ENCODE measurements at regions not wholly inside any gene's neighbourhood (a gene's known extent, or its start where the extent isn't known, plus 50 kb on each side); places are given as distances from the start of the nearest gene placed in this dataset.

GRCh38 chr1:58864654-58865053 lies 80.8 kb upstream of the JUN start:
- DNase-seq = no peak

DNA sequence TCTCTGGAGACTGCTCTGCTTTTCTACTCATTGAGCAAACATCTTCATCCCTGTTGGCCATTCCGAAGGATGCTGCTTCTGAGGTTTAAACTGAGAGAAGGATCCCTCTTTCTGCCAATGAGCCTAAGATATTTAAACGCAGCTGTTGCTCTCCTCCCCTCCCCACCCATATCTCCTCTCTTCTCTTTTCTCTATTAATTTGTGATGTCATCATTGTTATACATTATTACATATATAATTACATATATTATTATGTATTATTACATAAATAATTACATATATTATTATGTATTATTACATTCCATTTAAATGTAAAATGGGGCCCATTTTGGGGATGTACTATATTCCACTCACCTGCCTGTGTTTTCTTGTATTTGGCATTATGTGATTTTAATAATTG lies 82.7 kb upstream of the JUN start:
- DNase-seq = no peak

GRCh38 chr1:58869638-58870297 lies 85.9 kb upstream of the JUN start:
- no peak for DNase-seq

- DNase-seq = no peak
Measured at GRCh38 chr1:58870298-58870676, 86.4 kb upstream of the JUN start.

- DNase-seq = no peak
Measured at GRCh38 chr1:58874342-58874741, 90.5 kb upstream of the JUN start.

GRCh38 chr1:58874757-58875755 lies 91.2 kb upstream of the JUN start:
- DNase-seq = no peak

- DNase-seq = no peak
Measured at GRCh38 chr1:58879464-58879863, 95.6 kb upstream of the JUN start.

DNA sequence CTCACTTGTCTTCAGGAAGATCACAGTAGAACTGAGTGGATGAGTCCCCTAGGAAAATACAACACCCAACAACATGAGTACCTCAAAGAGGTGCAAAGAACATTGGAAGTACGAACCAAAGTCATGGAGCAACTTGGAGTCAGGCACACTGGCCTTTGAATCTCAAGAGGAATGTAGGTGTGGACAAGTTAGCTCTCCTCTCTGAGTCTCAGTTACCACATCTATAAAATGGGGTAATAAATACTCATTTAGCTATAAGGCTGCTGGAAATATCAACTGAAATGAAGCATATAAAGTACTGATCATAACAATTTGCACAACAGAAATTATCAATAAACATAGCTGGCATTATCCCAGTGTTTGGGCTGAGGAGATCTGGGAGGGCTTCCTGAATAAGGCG lies 96.7 kb upstream of the JUN start:
- DNase-seq = no peak

GRCh38 chr1:58881471-58881994 lies 97.7 kb upstream of the JUN start:
- DNase-seq = no peak

- DNase-seq = no peak
Measured at GRCh38 chr1:58882322-58882948, 98.6 kb upstream of the JUN start.

DNA sequence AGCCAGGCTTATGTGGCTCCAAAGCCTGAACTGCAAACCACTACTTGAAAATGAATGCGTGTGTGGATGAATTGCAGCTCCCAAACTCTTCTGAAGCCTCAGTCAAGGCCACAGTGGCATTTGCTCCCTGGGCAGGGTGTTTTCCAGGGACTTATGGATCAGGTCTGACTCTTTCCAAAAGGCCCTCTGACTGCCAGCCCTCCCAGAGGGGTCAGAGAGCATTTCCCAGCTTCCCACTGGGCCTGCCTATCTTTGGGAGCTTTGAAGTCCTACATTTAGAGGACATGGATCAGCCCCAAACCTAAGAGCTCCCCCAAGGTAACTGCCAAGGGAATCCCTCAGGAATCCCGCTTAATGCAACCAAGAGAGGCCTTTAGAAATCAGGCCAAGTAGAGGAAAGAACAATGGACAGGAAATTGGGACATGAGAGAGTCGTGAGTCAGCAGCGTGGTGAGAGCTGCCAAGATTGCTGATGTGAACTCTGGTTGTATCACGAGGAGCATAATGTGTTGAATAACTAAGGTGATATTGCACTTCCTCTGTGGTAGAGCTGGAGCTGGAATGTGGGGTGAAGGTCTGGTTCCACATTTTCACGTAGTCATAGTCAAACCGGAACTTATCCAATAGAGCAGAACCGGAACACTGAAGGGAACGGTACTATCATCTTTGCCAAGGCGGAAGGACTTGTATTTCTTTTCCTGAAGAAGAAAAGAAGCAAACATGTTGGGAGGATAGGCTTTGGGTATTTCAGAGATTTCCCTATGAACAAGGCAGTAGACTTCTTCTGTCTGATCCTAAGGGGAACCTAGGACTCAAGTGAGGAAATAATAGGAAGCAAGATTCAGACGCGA lies 99.4 kb upstream of the JUN start:
- DNase-seq = no peak

- DNase-seq = no peak
Measured at GRCh38 chr1:58883888-58884482, 100.1 kb upstream of the JUN start.

DNA sequence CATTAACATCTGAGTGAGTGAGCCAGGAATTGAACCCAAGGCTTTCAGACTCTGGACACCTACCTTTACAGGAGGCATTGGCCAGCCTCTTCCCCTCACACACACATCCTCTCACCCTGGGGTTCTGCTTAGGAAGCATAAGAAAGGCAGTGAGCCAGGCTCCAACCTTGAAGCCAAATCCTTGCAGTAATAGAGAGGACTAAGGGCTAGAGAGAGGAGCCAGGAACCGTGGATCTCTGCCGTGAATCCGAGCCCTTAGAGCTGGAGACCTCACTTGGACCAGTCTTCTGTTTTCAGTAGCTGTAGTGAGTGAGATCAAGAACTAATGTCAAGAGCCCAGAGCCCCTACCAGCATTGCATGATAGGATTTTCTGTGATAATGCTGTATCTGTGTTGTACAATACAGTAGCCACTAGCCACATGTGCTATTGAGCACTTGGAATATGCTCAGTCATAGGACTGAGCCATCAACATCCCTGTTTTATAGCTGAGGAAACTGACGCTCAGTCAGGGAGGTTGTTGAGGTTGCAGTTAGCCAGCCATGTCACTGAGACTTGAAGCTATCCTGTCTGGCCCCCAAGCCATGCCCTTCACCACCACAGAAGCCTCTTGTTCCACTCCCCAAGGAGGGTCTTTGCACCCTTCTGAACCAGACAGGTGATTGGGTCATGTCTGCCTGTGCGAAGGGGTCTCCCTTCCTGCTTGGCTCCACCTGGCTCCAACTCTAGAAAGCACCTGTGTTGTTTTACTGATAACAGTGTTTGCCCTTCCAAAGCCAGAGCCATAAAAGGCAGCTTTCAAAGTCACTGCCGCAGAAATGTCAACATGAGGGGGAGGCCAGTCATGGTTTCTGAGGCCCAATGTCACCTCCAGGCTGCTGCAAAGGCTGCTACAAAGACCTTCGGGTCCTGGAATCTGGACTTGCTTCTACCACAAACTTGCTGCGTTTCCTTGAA lies 101.1 kb upstream of the JUN start:
- no peak for DNase-seq

DNA sequence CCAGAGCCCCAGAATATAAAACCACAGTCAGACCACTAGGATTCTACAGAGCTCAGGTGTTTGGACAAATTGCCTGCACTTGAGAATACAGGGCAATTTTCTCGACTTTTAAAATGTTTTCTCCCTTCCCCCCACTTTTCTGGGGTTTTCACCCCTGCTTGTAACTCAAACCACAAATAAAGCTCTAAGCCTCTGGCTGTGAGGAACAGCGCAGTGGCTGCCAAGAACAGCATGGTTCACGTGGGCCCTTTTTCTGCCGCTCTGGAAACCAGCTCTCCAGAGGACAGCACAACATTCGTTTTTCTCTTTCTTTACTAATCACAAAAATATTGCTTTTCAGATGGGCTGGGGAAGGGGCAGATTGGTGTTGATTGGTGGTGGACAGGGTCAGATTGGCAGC lies 102.2 kb upstream of the JUN start:
- no peak for DNase-seq

- DNase-seq = no peak
Measured at GRCh38 chr1:58886611-58887010, 102.8 kb upstream of the JUN start.

DNA sequence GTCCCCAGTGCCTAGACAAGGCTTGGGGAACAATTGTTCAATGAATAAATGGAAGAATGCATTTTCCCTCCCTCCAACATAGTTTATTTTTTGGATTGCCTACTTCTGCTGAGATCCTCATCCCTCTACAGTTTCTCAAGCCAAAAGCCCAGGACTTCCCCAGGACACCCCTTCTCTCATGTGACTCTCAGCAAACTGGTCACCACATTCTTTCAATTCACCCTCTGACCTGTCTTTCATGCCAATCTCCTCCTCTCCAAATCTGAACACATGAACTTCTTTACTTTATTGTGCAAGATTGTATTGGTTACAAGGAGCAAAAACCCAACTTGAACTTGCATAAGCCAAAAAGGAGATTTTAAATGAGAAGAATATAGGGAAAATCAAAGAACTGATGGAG lies 103.2 kb upstream of the JUN start:
- no peak for DNase-seq

DNA sequence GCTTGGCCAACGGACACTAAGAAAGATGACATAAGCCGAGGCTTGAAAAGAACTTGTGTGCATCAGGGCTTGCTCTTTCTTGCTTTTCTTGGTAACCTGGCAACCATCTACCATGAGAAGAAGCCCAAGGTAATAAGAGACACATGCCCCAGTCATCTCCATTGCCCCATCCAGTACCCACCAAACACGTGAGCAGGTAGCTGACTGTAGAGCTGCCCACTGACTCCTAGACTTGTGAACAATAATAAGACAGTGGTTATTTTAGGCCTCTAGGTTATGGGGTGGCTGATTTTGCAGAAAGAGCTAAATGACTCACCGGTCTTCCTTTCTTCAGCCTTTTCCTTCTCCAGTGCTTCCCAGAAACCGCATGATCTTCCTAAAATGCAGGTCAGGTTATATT lies 105.0 kb upstream of the JUN start:
- no peak for DNase-seq

DNA sequence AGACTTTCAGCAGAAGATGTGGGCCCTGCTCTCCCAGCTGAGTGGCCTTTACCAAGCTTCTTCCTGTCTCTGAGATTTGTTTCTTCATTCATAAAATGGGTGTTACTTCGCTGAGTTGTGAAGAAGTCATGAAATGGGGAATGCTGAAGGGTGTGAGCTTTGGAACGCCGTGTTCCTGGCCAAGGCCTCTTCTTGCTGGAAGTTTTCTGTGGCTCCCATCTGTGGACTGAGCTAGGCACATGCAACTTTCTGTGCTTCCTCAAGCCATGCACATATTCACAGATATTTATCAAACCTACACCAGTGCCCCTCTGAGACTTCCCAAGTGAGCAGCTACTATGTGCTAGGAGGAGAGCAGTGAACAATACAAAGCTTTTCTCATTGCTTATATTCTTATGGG lies 106.3 kb upstream of the JUN start:
- DNase-seq = no peak

DNA sequence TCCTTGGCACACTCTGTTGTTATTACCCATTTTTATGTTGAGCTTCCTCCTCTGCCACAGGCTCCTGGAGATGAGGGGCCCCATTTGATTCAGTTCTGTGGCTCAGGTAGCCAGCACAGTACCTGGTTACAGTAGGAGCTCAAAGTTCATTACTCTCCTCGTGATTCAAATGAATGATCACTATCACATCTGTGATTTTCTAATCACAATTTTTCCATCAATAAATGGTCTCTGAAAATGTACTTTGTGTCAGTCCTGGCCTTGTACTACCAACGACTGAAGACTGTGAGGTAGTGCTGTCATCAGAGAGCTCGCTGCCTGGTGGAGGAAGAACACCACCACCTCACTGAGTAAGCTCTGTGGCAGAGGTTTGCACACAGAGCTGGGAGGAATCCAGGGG lies 106.8 kb upstream of the JUN start:
- no peak for DNase-seq

GRCh38 chr1:58891347-58891746 lies 107.5 kb upstream of the JUN start:
- no peak for DNase-seq
